GM19438 (cell line): ENCODE measurements at regions not wholly inside any gene's neighbourhood (a gene's known extent, or its start where the extent isn't known, plus 50 kb on each side); places are given as distances from the start of the nearest gene placed in this dataset.

ENCODE experiments used
- ATAC-seq: cut with Tn5 transposase; IDR thresholded peaks from one replicate; pipeline ENCODE4 v1.9.1; 2021; ENCODE audit warnings: low read depth; ENCODE audit not compliant: unreplicated experiment

DNA sequence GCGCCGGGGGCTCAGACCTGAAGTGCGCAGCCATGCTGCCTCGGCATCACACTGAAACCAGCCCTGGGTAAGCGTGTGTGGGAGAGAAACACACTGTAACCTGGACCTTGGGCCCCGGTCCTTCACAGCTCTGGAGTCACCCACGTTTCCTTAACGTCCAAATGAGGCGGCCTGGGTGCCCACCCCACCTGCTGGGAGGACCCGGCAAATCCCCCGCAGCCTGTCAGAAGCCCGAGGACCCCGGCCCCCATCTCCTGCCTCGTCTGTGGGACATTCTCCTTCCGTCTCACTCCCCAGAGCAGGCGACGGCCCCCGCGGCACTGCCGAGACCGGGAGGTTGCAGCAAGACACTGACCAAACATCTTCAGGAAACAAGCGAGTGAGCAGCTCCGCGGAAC lies 66.5 kb upstream of the GALNT9 start:
- ATAC-seq: no peak

DNA sequence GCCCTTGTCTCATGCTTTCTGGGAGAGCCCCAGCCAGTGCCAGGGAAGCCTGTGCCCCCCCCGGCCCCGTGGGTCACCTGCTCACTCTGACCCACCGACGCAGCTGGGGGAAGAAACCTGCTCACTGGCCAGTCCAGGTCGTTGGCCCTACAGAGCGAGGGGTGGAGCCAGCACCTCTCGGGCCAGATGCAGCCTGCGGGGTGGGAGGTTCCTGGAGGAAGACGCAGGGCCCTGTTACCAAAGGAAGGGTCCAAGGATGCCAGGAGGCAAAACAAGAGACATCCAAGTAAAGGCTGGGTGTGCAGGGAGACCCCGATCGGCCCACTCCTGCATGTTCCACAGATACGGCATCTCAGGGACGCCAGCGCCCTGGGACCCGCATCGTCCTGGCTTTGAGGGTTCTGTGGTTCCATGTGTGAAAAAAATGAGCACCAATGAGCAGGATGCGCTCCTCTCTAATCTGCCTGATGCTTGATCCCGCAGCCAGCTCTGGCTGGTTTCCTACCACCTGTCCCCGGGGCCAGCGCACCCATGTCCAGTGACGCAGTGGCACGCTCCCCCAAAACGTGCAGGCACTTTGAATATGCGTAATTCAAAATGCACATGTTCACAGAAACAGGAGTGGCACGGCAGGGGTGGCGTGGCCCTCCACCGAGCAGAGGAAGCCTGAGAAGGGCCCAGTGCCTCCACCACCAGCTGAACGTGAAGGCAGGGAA lies 66.0 kb upstream of the GALNT9 start:
- no peak for ATAC-seq

DNA sequence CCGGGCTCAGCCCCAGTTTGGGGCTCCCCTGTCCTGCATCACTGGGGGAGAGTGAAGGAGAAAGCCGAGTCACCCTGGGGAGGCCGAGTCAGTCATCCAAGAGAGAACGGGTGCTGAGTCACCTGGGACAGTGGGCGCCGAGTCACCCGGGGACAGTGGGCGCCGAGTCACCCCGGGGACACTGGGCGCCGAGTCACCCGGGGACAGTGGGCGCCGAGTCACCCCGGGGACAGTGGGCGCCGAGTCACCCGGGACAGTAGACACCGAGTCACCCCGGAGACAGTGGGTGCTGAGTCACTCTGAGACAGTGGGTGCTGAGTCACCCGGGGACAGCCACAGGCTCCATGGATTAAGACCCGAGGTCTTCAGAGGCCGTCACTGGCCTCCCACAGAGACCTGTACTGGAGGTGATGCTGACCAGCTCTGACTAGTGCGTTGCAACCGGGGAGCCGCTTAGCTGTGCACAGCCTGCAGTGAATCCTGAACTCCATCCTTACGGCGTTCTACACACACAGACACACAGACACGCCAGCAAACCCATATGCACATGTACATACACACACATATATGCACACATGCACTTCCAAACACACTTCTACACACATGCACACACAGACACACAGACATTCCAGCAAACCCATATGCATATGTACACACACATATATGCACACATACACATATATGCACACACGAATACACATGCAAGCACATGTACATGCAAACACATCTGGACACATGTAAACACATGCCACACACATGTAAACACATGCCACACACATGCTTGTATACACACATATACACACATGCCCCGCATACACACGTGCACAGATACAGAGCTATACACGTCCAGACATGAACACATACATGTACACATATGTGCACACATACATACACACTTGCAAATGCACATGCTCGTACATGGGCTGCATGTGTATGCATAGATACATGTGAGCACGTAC lies 64.9 kb upstream of the GALNT9 start:
- no peak for ATAC-seq

DNA sequence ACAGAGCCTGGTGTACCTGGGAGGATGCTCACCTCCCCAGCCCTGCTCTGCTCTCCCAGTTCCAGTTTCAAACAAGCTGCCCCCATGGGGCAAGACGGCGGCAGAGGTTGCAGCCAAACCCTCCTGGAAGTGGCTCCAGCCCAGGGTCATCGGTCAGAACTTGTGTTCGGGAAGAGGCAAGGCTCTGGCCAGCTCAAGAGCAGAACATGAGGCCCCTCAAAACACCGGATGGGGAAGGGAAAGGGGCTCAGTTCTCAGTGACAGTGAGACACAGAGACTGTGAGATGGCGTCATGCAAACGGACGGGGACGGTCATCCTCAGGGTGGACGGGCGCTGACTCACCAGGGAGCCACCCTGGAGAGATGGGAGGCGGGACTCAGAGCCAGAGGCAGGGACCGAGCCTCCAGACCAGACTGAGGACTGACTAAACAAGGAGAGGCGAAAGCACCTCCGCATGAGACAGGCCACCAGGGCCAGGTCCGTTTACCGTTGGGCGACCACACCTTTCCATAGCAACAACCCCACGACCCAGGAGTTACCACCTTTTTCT lies 63.9 kb upstream of the GALNT9 start:
- ATAC-seq: no peak

DNA sequence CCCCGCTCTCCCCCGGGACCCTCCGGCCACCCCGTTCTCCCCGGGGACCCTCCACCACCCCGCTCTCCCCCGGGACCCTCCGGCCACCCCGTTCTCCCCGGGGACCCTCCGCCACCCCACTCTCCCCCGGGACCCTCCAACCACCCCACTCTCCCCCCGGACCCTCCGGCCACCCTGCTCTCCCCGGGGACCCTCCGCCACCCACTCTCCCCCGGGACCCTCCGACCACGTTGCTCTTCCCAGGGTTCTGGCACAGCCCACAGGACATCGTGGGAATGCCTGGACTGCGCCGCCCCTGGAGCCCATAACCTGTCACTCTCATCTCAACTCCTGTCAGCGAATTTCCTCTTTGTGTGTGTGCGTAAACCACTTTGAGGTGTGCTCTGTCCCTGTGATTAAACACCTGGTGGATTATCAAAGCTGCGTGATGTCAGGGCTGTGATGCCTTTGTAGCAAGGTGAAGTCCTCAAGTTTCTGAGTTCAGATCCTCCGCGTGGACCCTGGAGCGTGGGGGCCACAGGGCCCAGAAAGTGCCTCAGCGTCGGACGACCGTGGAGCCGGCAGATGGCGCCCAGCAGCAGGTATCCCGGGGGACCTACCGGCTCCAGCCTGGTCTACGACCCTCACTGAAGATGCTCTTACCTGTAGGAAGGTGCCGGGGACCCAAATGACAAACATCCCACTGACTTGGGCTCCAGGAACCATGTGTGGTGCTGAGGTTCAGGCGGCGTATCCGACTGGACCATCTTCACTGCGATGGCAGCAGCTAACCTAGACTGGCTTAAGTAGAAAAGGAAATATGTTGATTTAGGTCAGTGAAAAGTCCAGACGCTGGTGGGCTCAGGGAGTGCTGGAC lies 63.2 kb upstream of the GALNT9 start:
- no peak for ATAC-seq

DNA sequence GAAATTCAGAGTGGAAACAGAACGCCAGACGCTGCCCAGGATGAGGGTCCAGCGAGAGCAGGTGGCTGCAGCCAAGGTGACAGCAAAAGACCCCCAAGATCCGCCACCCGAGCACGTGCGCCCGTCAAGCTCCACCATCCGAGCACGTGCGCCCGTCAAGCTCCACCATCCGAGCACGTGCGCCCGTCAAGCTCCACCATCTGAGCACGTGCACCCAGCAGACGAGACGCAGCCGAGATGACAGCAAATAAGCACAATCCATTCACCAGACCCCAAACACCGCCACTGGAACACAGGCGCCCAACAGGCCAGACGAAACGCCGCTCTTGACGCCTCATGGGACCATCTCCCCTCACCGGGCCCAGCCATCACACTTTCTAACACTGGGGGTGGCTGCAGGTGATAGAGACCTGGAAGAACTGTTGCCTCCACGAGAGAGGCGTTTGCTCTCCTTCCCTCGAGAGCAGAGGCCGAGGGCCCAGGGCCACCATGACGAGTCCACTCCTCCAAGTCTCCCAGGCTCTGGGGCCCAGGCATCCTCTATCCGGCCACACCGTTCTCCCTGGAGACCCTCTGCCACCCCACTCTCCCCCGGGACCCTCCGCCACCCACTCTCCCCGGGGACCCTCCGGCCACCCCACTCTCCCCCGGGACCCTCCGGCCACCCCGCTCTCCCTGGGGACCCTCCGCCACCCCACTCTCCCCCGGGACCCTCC lies 62.1 kb upstream of the GALNT9 start:
- ATAC-seq: no peak

DNA sequence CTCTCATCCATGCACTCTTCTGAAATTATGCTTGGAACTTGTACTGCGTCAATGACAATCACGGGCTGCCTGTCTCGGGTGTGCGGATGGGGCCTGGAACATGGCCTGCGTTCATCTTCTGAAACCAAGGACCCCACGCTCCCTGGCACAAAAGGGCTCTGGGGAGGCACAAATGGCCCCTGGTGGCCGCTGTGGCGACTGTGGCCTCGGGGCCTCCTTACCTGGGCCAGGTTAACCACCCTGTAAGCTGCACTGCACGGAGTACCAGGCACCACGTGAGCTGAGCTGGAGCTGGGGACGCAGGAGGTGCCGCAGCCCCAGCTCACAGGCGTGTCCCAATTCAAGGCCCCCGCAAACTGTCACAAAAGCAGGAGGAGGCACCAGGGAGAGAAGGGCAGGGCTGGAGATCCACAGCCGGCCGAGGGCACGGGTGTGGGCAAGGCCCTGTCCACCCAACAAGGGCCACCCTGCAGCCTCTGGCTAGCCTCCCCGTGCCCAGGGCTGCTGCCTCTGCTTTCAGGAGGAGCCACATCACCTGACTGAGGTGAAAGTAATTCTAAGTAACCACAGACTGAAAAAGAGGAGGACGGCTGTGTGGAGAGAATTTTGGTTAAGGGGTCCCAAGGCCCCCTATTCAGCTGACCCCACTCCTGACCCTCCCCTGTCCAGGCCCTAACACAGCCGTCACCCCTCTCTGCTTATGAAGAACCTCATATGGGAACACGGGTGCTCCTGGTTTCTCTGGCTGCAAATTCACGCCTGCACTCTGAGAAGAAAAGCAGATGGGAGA lies 61.1 kb upstream of the GALNT9 start:
- ATAC-seq: no peak

DNA sequence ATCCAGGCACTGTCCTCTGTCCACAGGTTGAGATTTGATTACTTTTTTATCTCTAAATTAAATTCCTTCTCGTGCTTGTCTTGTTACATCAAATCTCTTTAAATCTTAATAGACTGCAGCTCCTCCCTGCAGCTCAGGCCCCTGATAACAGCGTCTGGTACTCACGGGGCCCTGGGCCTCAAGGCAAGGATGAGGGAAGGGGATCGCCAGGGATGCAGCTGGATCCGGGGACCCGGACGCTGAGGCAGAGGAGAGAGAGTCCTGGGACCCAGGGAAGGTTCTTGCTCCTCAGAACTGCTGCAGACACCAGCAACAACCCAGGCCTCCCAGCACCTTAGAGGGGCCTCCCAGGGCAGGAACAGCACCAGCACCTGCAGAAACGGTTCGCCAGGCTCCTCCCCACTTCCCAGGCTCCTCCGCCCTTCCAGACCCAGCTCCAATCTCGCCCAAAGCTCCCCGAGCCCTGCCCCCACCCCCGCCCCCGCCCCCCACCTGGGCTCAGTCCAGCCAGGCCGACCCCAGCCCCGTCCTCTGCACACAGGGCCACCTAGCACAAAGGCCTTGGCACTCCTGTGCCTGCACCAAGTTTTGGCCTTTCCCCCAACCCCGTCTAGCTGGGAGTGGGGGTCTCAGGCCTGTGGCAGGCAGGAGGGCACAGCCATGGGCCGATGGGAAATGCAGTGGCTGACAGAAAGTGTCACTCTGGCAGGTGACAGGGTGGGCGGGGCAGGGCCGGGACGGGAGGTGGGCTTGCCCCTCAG lies 60.3 kb upstream of the GALNT9 start:
- no peak for ATAC-seq

DNA sequence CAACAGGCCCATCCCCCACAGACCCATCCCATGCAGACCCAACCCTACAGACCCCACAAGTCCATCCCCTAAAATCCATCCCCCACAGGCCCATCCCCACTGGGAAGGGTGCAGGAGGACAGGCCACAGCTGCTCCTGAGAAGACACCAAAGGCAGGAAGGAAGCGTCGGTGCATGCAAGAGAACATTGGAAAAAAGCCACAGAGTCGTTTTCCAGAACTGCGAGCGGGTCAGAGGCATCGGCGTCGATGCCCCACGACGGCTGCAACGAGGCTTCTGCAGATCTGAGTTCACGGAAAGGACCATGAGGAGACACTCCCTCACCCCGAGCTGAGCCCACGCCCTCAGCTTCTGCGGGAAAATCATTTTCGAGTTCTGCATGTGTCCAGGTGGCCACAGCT lies 59.6 kb upstream of the GALNT9 start:
- no peak for ATAC-seq

DNA sequence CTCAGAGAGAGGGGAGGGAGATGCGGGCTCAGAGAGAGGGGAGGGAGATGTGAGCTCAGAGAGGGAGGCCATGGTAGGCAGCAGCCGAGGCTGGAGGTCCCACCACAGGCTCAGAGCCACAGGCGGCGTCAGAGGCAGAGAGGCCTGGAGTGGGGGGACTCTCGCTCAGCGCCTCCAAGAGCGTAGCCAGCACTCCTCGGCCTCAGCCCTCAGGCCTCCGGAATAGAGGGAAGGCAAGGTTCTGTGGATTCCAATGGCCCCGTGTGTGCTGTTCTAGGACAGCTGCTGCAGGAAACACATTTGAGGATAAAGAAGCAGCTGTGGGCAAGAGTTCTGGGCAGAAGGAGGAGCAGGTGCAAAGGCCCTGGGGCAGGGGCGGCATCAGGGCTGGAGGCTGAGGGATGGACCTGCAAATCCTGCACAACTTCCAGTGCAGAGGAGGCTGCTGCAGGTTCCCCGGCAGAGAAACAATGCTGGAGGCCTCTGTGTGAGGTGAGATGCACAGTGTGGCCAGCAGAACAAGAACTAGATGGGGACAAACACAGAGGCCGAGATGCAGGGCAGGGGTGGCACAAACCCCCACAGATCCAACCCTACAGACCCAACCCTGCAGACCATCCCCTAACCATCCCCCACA lies 59.1 kb upstream of the GALNT9 start:
- ATAC-seq: no peak

DNA sequence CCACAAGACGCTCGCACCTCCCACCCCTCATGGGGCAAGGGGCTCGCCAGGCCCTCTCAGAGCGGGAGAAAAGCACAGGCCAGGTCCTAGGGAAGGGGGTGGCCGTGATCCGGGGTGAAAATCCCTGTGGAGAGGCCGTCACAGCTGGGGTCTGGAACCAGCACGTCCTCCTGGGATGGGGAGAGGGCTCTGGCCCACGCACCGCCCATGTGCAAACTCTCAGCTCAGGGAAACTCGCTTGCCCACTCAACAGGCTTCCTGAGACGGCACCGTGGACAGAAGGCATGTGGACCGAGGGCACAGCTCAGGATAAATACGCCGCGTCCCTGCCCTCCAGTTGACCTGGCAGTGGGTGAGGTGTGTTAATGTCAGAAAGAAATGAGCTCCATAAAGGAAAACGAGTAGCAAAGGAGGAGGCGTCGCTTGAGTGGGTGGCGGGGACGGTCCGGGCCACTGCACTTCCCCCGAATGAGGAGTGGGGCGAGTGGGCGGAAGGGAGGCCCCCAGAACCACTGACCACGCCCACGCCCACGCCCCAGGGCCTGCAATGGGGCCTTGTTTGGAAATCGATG lies 57.6 kb upstream of the GALNT9 start:
- ATAC-seq: no peak

DNA sequence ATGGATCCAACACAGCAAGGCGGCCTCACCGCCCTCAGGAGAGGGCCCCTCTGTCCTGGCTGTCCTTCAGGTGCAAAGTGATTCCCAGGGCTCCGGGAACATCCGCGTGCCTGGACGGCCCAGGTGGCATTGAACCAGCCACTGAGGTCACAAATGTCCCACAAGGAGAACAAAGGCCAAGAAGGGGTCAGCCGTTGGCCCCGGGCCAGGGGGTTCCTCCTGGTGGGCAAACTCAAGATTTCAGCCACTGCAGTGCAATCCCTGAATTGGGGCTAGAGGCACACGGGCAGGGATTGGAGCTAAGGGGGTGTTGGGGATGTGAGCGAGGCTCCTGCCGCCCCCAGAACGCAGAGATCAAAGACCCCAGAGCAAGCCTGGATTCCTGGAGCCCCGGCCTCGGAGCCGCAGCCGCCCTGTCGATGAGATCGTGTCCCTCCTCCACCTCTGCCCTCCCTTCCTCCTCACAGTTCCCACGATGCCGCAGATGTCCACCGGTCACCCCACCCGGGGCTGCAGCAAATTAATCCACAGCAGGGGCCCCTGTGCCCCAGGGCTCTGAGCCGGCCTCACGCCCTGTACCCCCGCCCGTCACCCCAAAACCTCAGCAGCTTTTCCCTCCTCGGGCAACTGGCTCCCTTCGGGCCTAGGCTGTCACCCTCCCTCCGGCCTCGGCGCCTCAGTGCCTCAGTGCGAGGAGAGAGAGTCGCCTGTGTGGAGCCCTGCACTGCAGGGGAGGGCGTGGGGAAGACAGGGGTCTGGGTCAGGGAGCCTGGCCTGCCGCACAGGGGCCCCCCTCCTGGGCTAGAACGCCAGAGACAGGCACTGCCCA lies 56.7 kb upstream of the GALNT9 start:
- ATAC-seq: no peak

DNA sequence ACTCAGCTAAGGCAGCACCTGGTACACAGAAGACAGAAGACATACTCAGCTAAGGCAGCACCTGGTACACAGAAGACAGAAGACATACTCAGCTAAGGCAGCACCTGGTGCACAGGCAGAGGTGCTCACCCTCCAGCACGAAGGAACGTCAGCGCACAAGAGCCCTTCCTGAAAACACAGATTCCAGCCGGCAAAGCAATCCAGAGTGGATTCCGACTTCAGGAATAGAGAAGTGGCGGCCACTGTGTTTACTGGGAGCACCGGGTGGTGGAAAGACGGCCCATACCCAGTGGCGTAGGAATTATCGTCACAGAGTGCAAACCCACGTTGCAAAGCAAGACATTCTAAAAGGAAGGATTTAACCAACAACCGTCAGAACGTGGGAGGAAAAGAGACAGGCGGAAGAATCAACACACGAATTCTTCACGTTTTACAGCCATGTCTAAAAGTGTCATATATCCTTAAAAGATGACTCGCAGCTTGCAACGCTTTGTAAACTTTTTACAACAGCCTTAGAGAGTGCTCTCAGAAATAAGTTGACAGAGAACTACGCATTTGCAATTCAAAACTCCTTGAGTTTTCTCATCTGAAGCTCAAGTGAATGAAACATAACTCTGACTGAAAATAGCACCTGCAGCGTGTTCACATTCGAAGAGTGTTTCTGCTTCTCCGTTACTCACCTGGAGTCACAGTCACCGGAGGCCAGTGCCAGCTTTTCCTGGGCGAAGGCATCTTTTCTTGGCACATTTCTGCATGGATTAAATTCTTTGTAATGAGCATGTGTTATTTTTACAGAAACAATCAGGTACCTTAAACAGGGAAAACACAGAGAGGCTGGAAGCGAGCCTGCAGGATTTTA lies 55.8 kb upstream of the GALNT9 start:
- ATAC-seq: no peak

DNA sequence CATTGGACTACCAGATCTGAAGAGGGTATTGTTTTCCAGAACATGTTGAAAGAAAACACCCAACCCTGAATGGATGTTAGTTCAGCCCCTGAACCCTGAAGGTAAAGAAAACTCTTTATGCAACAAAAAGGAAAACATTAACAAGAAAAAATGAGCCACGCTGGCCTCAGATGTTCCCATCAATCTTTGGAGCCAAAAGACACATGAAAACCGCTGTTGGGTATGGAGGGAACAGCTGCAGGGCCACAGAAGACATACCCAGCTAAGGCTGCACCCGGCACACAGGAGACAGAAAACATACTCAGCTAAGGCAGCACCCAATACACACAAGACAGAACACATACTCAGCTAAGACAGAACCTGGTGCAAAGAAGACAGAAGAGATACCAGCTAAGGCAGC lies 51.3 kb upstream of the GALNT9 start:
- no peak for ATAC-seq

DNA sequence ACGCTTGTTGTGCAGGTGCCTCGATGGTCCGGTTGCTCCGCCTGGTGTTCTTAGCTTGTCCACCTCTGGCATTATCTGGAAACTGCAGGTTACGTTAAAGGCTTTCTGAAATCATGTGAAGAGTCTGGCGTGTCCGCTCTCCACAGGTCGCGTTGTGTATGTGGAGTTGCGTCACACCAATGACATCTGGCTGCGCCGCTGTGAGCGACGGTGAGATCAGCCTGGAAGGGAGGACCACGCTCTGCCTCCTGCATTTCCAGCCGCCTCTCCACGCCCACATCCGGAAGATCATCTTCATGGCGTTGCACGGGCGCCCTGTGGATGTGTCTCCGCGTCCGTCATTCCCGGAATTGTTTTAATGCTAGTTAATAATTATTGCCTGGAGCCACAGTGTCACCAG lies 50.6 kb upstream of the GALNT9 start:
- no peak for ATAC-seq

DNA sequence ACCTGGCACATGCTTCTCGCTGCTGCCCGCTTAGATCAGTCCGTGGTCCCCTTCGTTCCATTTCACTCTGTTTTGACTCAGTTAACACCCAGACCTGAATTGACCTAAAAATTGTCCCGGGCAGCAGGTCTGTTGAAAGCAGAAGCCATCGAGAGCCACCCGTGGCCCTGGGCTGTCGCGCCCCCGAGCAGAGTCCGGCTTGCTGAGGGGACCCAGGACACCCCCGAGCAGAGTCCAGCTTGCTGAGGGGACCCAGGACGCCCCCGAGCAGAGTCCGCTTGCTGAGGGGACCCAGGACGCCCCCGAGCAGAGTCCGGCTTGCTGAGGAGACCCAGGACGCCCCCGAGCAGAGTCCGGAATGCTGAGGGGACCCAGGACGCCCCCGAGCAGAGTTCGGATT lies 50.2 kb upstream of the GALNT9 start:
- ATAC-seq: no peak
